ENCODE measurements at regions not wholly inside any gene's neighbourhood (a gene's known extent, or its start where the extent isn't known, plus 50 kb on each side); places are given as distances from the start of the nearest gene placed in this dataset.

DNA sequence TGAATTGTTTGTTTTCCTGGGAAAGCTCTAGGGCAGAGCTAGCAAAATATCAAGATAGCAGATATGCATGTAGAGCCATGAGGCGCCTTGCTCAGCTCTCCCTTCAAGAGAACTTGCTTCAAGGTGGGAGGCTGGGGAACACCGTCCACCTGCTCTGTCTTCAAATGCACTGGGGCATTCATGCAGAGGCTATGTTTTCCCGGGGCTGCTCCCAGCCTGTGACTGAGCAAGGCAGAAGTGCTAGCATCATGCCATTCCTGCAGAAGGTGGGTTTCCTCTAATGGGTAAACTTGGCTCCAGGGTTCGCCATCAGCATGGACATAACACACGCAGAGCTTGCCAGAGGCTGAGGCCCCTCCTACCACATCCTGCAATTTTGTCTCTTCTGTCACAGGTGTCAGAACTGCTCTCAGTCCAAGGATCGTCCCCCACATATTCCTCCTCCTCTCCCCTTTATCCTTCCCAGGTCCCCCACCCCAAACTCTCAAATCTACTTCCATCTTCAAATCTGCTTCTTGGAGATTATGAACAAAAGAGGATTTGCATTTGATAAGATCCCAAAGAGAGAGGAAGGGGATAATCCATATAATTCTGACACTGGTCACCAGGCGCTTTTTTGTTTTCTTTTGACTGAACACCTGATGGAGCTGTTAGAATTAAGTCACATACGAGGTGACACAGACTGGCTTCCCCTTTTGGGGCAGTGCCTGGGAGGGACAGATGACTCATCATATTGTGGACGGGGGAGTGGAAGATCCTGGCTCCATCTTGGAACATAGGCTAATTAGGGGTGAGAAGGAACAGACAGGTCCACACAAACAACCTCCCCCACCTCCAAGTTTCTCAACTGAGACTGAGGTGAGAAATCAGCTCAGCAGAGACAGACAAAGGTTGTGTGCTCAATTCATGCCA lies 85.0 kb upstream of the TAF11L2 start:
- no peak overlapping the region for H3K4me3 ChIP-seq (ENCODE audit: low read depth, low read length, poor library complexity, severe bottlenecking)
- H3K79me2 ChIP-seq (ENCODE audit: insufficient read depth, low read depth, low read length), result no peaks in the 10 kb centered on the region
- BruUV-seq (replicated peaks), result no TSS peak
- H3K9me2 ChIP-seq (ENCODE audit: insufficient read depth, low read length), result no peaks in the 10 kb centered on the region
- peak overlapping the region; percentile 68 for H2AFZ ChIP-seq (ENCODE audit: low read length)
- TF ChIP-seq, protein P1, sequence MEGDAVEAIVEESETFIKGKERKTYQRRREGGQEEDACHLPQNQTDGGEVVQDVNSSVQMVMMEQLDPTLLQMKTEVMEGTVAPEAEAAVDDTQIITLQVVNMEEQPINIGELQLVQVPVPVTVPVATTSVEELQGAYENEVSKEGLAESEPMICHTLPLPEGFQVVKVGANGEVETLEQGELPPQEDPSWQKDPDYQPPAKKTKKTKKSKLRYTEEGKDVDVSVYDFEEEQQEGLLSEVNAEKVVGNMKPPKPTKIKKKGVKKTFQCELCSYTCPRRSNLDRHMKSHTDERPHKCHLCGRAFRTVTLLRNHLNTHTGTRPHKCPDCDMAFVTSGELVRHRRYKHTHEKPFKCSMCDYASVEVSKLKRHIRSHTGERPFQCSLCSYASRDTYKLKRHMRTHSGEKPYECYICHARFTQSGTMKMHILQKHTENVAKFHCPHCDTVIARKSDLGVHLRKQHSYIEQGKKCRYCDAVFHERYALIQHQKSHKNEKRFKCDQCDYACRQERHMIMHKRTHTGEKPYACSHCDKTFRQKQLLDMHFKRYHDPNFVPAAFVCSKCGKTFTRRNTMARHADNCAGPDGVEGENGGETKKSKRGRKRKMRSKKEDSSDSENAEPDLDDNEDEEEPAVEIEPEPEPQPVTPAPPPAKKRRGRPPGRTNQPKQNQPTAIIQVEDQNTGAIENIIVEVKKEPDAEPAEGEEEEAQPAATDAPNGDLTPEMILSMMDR (conservative IDR thresholded peaks at IDR 0.05; ENCODE audit: low read length), result peak; percentile 53
- TF ChIP-seq EZH2phosphoT487 (IDR thresholded peaks at IDR 0.05; ENCODE audit: borderline replicate concordance, low read depth, low read length), result no peak
- DNase-seq (ENCODE audit: low spot score), result peak; percentile 37
- no peaks in the 10 kb centered on the region for H4K20me1 ChIP-seq (ENCODE audit: insufficient read depth, low read length)
- H3K4me1 ChIP-seq (ENCODE audit: insufficient read depth, low read length, poor library complexity, severe bottlenecking), result peaks cover 13% of the 10 kb centered on the region
- ChIA-PET POLR2A (interaction anchor here (0.6 to 0.7 kb wide), 2 partner anchors 14 to 15 kb away, joined by 3 read pairs; no protein-coding TSS in a partner anchor), CTCF (ENCODE audit: unreplicated experiment) (no interaction called here)
- H3K36me3 ChIP-seq (ENCODE audit: insufficient read depth, low read length), result no peaks in the 10 kb centered on the region
- no peak overlapping the region for H3K27ac ChIP-seq (ENCODE audit: low read depth, low read length, poor library complexity, severe bottlenecking)
- intact Hi-C loops (cut with micrococcal nuclease; ENCODE audit: unreplicated experiment), result no loop called here
- H3K4me2 ChIP-seq (ENCODE audit: low read length), result peak overlapping the region; percentile 51
- no peaks in the 10 kb centered on the region for H3K9me3 ChIP-seq (ENCODE audit: low read length)

DNA sequence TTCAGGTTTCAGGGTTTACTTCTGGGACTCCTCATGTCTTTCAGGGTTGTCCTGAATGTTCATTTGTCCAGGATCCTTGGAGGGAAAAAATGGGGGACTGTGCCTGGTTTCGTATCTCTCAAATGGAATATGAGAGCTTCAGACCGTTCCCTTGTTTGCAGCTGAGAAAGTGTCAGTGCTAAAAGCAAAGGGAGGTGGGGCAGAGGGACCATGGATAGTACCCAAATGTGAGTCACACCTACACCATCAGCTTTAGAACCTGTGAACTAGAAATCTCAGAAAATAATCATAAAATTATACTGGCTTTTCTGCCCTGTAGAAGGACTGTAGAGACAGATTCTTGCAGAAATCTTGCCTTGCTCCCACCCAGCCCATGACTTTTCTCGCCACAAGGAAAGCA lies 84.3 kb upstream of the TAF11L2 start:
- no peaks in the 10 kb centered on the region for H3K79me2 ChIP-seq (ENCODE audit: insufficient read depth, low read depth, low read length)
- peak overlapping the region; percentile 51 for H3K4me2 ChIP-seq (ENCODE audit: low read length)
- CTCF ChIA-PET (ENCODE audit: unreplicated experiment), result no interaction called here

More for the DNA sequence above, 84.3 kb upstream of the TAF11L2 start:
- no peak for DNase-seq (ENCODE audit: low spot score)
- Histone ChIP-seq H3K27ac (ENCODE audit: low read depth, low read length, poor library complexity, severe bottlenecking) (no peak overlapping the region), H3K36me3 (ENCODE audit: insufficient read depth, low read length) (no peaks in the 10 kb centered on the region), H3K9me3 (ENCODE audit: low read length) (no peaks in the 10 kb centered on the region), H3K4me3 (ENCODE audit: low read depth, low read length, poor library complexity, severe bottlenecking) (no peak overlapping the region), H3K4me1 (ENCODE audit: insufficient read depth, low read length, poor library complexity, severe bottlenecking) (peaks cover 13% of the 10 kb centered on the region), H4K20me1 (ENCODE audit: insufficient read depth, low read length) (no peaks in the 10 kb centered on the region), H3K9me2 (ENCODE audit: insufficient read depth, low read length) (no peaks in the 10 kb centered on the region), H2AFZ (ENCODE audit: low read length) (peak overlapping the region; percentile 68)
- intact Hi-C loops (cut with micrococcal nuclease; ENCODE audit: unreplicated experiment), result no loop called here
- POLR2A ChIA-PET, result interaction anchor here (0.6 to 0.7 kb wide), 2 partner anchors 13 to 14 kb away, joined by 3 read pairs; no protein-coding TSS in a partner anchor
- BruUV-seq (replicated peaks), result no TSS peak
- TF ChIP-seq EZH2phosphoT487 (IDR thresholded peaks at IDR 0.05; ENCODE audit: borderline replicate concordance, low read depth, low read length), result no peak
- TF ChIP-seq, protein P1 (conservative IDR thresholded peaks at IDR 0.05; ENCODE audit: low read length), result no peak
